Heart left ventricle (tissue), 16 donors: ENCODE measurements at regions not wholly inside any gene's neighbourhood (a gene's known extent, or its start where the extent isn't known, plus 50 kb on each side); places are given as distances from the start of the nearest gene placed in this dataset.

Source experiments
- ATAC-seq, 4 donors: fragments of 200-7000 bp; cut with Tn5 transposase; one replicate each; pipeline ENCODE4 v1.9.1; 2020 to 2022; ENCODE audit warnings: moderate library complexity in 4 of 4, mild to moderate bottlenecking in 3 of 4, moderate number of reproducible peaks in 1 of 4
- DNase-seq, 5 donors: peaks; one replicate each; pipeline ENCODE4 v3.0.0-alpha.2; 2020
- H3K27ac ChIP-seq, 12 donors: fragments of 200-600 bp; sonication (generic) in 4 of 12; one replicate each; pipeline versions ENCODE4 v1.5.0 to v1.8.0; 2016 to 2022; ENCODE audit warnings: mild to moderate bottlenecking in 2 of 12
- H3K27me3 ChIP-seq, 9 donors: fragments of 200-600 bp; sonication (generic) in 2 of 9; one replicate each; pipeline versions ENCODE4 v1.5.1 to v1.8.0; 2016 to 2022; ENCODE audit warnings: mild to moderate bottlenecking in 3 of 9
- H3K36me3 ChIP-seq, 9 donors: fragments of 200-600 bp; sonication (generic) in 2 of 9; one replicate each; pipeline versions ENCODE4 v1.5.0 to v1.8.0; 2018 to 2022; ENCODE audit warnings: mild to moderate bottlenecking in 2 of 9
- H3K4me1 ChIP-seq, 12 donors: fragments of 200-600 bp; sonication (generic) in 4 of 12; one replicate each; pipeline versions ENCODE4 v1.5.0 to v1.8.0; 2016 to 2022; ENCODE audit warnings: mild to moderate bottlenecking in 3 of 12
- H3K4me3 ChIP-seq, 12 donors: fragments of 200-600 bp; sonication (generic) in 4 of 12; one replicate each; pipeline versions ENCODE4 v1.5.0 to v1.8.0; 2017 to 2022; ENCODE audit warnings: mild to moderate bottlenecking in 9 of 12, moderate library complexity in 4 of 12
- H3K9me3 ChIP-seq, 12 donors: fragments of 200-600 bp; sonication (generic) in 4 of 12; one replicate each; pipeline versions ENCODE4 v1.5.0 to v1.8.0; 2016 to 2022; ENCODE audit warnings: mild to moderate bottlenecking in 1 of 12
- CTCF ChIP-seq, 12 donors: fragments of 200-600 bp; sonication (generic) in 4 of 12; IDR thresholded peaks; one replicate each; pipeline versions ENCODE4 v1.5.0 to v1.8.0; 2018 to 2022; ENCODE audit warnings: antibody characterized with exemption in 12 of 12, mild to moderate bottlenecking in 5 of 12
- POLR2A ChIP-seq, 2 donors: fragments of 450-650 bp; IDR thresholded peaks; one replicate each; pipeline ENCODE4 v1.6.1; 2017; ENCODE audit warnings: antibody characterized with exemption in 2 of 2, mild to moderate bottlenecking in 2 of 2, moderate library complexity in 2 of 2
- WGBS, 4 donors: extraction: QIAGEN DNeasy Blood & Tissue Kit in 2 of 4; methylation state at CpG; one replicate each; pipeline versions ENCODE4 v1.1.5 to v1.1.7; 2013 to 2018; 5-methylcytosine and 5-hydroxymethylcytosine counted together
- intact Hi-C, 10 donors: fragments of 100-400 bp; cut with DNase I; formaldehyde crosslinking; loops; one replicate each; pipeline versions ENCODE4 v1.11.1 to v1.14.2; 2022
- donor health status: ischemic (EF 13 %, LVEDD 7.1; RV severe dilation, severe dysfunction).
- donor health status: healthy with polysubstance abuse.
- donor health status: DM: no; HTN: yes; CAD: no.
- donor health status: DM: no; HTN: no; CAD: no.
- donor health status: ischemic (EF 25% LVEDD 6.9; RV normal size, moderate dysfunction).
- donor health status: ischemic (EF 25% LVEDD 5.7; RV mildly dilated, moderate dysfunction).
- donor health status: healthy.
- donor health status: DM: yes; HTN: yes; CAD: no.
- donor health status: ischemic (EF 35%, LVEDD 5.7; RV mildly dilated, moderate dysfunction).
- donor health status: nonischemic (EF 11% LVEDD 7.7; RV severe dilation, severe dysfunction).
- donor health status: DM: yes; HTN: yes; CAD: no.
- donor health status: PGD.
- donor health status: ischemic (EF 29% LVEDD 5.4; RV normal size, mild dysfunction).
- donor health status: nonischemic (EF 23%, LVEDD 6.1; RV moderate dilation, normal function).

- WGBS, 4 donors, result 76 to 88% (median 85%) methylated on average over 3 to 4 of the region's 4 CpGs
- ATAC-seq, result no peak
- no peak for TF ChIP-seq POLR2A (IDR thresholded peaks at IDR 0.05)
- Histone ChIP-seq H3K4me1 (no peaks in the 10 kb centered on the region), H3K4me3 (no peak overlapping the region), H3K9me3 (no peaks in the 10 kb centered on the region), H3K27me3 (peaks cover 0 to 2% (median 0%) of the 10 kb centered on the region in 9 donors), H3K27ac (no peak overlapping the region), H3K36me3 (no peaks in the 10 kb centered on the region)
- intact Hi-C loops, result no loop called here
- DNase-seq, result no peak
Measured at GRCh38 chr12:4006743-4007142, 133.5 kb upstream of the PARP11 start.

GRCh38 chr12:4005851-4006430, 132.7 kb upstream of the PARP11 start:
- no peak for ATAC-seq
- intact Hi-C loops, result no loop called here
- H3K4me3 ChIP-seq, result no peak overlapping the region
- WGBS, 4 donors, result 86 to 94% (median 91%) methylated on average over 15 of the region's 15 CpGs
- H3K27ac ChIP-seq, result no peak overlapping the region
- H3K36me3 ChIP-seq, result no peaks in the 10 kb centered on the region
- H3K4me1 ChIP-seq, result no peaks in the 10 kb centered on the region
- H3K9me3 ChIP-seq, result no peaks in the 10 kb centered on the region
- peaks cover 0 to 5% (median 0%) of the 10 kb centered on the region in 9 donors for H3K27me3 ChIP-seq
- TF ChIP-seq POLR2A (IDR thresholded peaks at IDR 0.05) (no peak), CTCF (IDR thresholded peaks at IDR 0.05) (no peak)
- no peak for DNase-seq

GRCh38 chr12:4003576-4003975, 130.4 kb upstream of the PARP11 start:
- Histone ChIP-seq H3K4me1 (no peaks in the 10 kb centered on the region), H3K36me3 (no peaks in the 10 kb centered on the region), H3K4me3 (no peak overlapping the region), H3K27ac (no peak overlapping the region), H3K27me3 (peaks cover 0 to 12% (median 0%) of the 10 kb centered on the region in 9 donors), H3K9me3 (no peaks in the 10 kb centered on the region)
- intact Hi-C loops, result no loop called here
- ATAC-seq (no peak), DNase-seq (no peak)
- 77 to 87% (median 82%) methylated on average over 4 of the region's 4 CpGs for WGBS, 4 donors
- TF ChIP-seq CTCF (IDR thresholded peaks at IDR 0.05) (no peak), POLR2A (IDR thresholded peaks at IDR 0.05) (no peak)

GRCh38 chr12:4002601-4003000, 129.4 kb upstream of the PARP11 start:
- Histone ChIP-seq H3K27ac (no peak overlapping the region), H3K4me1 (no peaks in the 10 kb centered on the region), H3K36me3 (no peaks in the 10 kb centered on the region), H3K27me3 (peaks cover 0 to 13% (median 0%) of the 10 kb centered on the region in 9 donors), H3K9me3 (no peaks in the 10 kb centered on the region), H3K4me3 (no peak overlapping the region)
- DNase-seq, result no peak
- no peak for TF ChIP-seq CTCF (IDR thresholded peaks at IDR 0.05)
- no peak for TF ChIP-seq POLR2A (IDR thresholded peaks at IDR 0.05)
- WGBS, 4 donors, result 80 to 90% (median 90%) methylated on average over 2 of the region's 2 CpGs; no CpG with 5 or more reads in 1 of the 4 donors
- intact Hi-C loops, result no loop called here
- no peak for ATAC-seq

GRCh38 chr12:4001841-4002240, 128.6 kb upstream of the PARP11 start:
- H3K9me3 ChIP-seq, result no peaks in the 10 kb centered on the region
- no peak for ATAC-seq
- WGBS, 4 donors, result 94 to 96% (median 95%) methylated on average over 3 of the region's 3 CpGs
- intact Hi-C loops, result no loop called here
- H3K4me1 ChIP-seq, result no peaks in the 10 kb centered on the region
- H3K27me3 ChIP-seq, result peaks cover 0 to 13% (median 0%) of the 10 kb centered on the region in 9 donors
- no peak overlapping the region for H3K27ac ChIP-seq
- H3K4me3 ChIP-seq, result no peak overlapping the region
- TF ChIP-seq CTCF (IDR thresholded peaks at IDR 0.05), result no peak
- no peak for TF ChIP-seq POLR2A (IDR thresholded peaks at IDR 0.05)
- no peak for DNase-seq
- H3K36me3 ChIP-seq, result no peaks in the 10 kb centered on the region
